ENCODE measurements at regions not wholly inside any gene's neighbourhood (a gene's known extent, or its start where the extent isn't known, plus 50 kb on each side); places are given as distances from the start of the nearest gene placed in this dataset.

DNA sequence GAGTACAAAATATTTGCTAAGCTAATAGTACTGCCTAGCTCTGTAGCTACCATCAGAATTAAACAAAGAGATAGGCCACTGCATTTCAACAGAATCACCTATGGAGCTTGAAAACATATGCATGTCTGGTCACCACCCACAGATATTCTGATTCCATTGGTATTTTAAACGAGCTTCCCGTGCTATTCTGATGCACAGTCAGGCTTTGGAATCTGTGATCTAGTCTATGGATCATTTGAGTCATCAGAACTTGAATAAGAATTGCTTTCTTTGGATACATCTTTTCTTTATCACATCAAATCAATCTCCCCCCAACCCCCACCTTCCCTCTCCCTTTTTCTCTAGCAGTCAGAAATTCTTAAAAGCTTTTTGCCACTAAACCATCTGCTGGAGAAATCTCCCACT lies 124.7 kb downstream of the NPIPB5 start:
- TF ChIP-seq CTCF (conservative IDR thresholded peaks at IDR 0.05) (no peak), EZH2 (IDR thresholded peaks at IDR 0.05; ENCODE audit: low read depth) (no peak)
